Activated T-cell treated with anti-CD3 and anti-CD28 coated beads, Interleukin-2, amount 50 U/mL, for 24 hours (primary cell): ENCODE measurements at regions not wholly inside any gene's neighbourhood (a gene's known extent, or its start where the extent isn't known, plus 50 kb on each side); places are given as distances from the start of the nearest gene placed in this dataset.

Source experiments
- DNase-seq: peaks from one replicate; pipeline ENCODE4 v3.0.0-alpha.2; 2020
- H3K27ac Mint-ChIP-seq: 2 replicates; pipeline ENCODE4 v1.8.0; 2020; ENCODE audit warnings: mild to moderate bottlenecking, mixed read lengths
- H3K27me3 Mint-ChIP-seq: 2 replicates; pipeline ENCODE4 v1.8.0; 2020; ENCODE audit warnings: mixed read lengths
- H3K36me3 Mint-ChIP-seq: 2 replicates; pipeline ENCODE4 v1.8.0; 2020; ENCODE audit warnings: low read depth, mixed read lengths
- H3K4me1 Mint-ChIP-seq: 2 replicates; pipeline ENCODE4 v1.8.0; 2020; ENCODE audit warnings: low read depth, mixed read lengths
- H3K4me3 Mint-ChIP-seq: 2 replicates; pipeline ENCODE4 v1.8.0; 2020; ENCODE audit warnings: mild to moderate bottlenecking, moderate library complexity, mixed read lengths
- H3K9me3 Mint-ChIP-seq: 2 replicates; pipeline ENCODE4 v1.8.0; 2020; ENCODE audit warnings: mixed read lengths

DNA sequence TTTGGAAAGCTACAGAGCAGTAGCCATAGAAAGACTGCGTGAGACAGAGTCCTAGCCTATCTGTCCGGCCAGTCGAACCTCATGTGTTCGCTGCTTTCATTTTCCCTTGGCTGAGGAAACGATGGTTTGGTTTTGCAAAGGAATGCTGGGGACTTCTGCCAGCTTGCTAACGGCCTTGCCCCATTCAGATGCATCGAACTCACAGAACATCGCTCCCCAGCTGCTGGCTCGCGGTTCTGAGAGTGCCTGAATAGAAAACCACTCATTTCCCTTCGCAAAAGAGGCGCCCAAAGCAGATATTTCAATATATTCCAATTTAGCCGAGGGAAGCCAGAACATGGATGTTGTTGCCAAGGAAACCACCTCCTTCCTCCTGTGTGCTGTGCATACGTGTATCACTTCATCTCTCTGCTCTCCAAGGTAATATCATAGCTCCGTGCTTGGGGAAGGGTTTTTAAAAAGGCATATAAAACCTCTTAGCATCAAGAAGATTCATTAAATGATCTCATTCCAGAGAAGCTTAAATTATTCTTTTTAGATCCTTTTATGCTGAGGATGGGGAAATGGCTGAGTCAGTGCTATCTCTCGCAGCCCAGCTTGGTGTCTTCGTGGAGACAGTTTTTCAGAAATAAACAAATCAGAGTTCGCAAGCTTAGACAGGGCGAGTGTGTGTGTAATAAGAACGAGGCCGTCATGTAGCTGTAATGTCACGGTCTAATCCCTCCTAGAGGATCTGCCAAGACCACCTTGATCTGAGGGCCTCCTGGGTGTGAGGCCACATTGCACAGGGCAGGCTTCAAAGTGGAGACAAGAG, 215.2 kb downstream of the RPS24 start:
- no peak for DNase-seq
- Mint-ChIP-seq H3K9me3 (no peaks in the 10 kb centered on the region), H3K27ac (no peak overlapping the region), H3K27me3 (peaks cover 25% of the 10 kb centered on the region), H3K36me3 (no peaks in the 10 kb centered on the region), H3K4me1 (peaks cover 13% of the 10 kb centered on the region), H3K4me3 (no peak overlapping the region)

DNA sequence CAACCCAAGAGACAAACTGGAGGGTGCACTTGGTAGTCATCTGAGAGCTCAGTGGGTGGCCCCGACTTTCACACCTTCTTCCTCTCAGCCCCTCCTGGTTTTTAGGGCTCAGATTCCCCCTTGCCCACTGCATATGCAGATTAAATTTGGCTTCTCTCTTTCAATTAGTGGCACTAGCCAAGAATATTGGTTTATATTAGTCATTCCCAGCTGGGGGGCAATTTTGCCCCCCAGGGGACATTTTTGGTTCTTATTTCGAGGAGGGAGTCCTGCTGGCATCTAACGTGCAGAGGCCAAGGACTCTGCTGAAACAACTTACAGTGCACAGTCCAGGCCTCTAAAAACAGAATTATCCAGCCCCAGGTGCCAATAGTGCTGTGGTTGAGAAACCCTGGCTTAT, 216.0 kb downstream of the RPS24 start:
- DNase-seq: no peak
- no peaks in the 10 kb centered on the region for H3K36me3 Mint-ChIP-seq

GRCh38 chr10:78250313-78251015, 216.8 kb downstream of the RPS24 start:
- H3K4me3 Mint-ChIP-seq: no peak overlapping the region
- H3K36me3 Mint-ChIP-seq: no peaks in the 10 kb centered on the region
- no peaks in the 10 kb centered on the region for H3K9me3 Mint-ChIP-seq
- no peak for DNase-seq
- H3K27ac Mint-ChIP-seq: no peak overlapping the region
- H3K27me3 Mint-ChIP-seq: peaks cover 22% of the 10 kb centered on the region
- peaks cover 13% of the 10 kb centered on the region for H3K4me1 Mint-ChIP-seq

More for the DNA sequence above, 216.0 kb downstream of the RPS24 start:
- peaks cover 13% of the 10 kb centered on the region for H3K4me1 Mint-ChIP-seq
- peaks cover 25% of the 10 kb centered on the region for H3K27me3 Mint-ChIP-seq
- H3K4me3 Mint-ChIP-seq: no peak overlapping the region
- no peak overlapping the region for H3K27ac Mint-ChIP-seq
- no peaks in the 10 kb centered on the region for H3K9me3 Mint-ChIP-seq

DNA sequence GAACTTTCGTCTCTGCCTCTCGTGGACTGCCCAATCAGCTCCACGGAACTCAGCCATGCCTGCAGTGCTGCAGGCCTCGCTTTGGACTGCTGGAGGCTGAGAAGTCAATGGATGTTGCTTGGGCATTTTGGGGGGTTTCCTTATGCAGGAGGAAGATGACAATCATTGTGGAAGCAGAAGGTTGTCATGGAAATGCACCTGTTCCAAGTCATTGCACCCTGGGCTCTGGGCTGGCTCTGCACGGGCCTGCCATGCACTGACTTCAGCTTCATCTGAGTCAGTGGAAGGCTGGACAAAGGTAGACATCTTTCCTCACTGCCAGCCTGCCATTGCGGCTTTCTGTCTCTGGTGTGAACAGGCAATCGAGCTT, 217.3 kb downstream of the RPS24 start:
- Mint-ChIP-seq H3K27me3 (peaks cover 20% of the 10 kb centered on the region), H3K36me3 (no peaks in the 10 kb centered on the region), H3K27ac (no peak overlapping the region), H3K4me1 (peaks cover 13% of the 10 kb centered on the region), H3K9me3 (no peaks in the 10 kb centered on the region), H3K4me3 (no peak overlapping the region)
- no peak for DNase-seq

DNA sequence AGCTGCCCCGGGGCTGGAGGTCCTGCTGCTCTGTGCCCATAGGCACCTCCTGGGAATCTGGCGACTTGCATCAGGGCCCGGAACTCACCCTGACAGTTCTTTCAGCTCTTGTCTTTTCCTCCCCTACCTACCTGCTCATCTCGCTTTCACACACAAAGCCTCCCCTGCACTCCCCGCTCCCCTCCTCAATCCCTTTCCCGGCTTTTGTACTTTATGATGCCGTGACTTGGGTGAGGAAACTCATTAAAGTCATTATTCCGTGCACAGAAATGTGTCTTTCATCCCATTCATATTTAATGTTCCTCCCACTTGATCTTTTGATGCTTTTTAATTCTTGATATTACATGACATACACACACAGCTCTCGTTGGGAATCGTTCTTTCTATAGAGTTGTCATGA, 218.6 kb downstream of the RPS24 start:
- Mint-ChIP-seq H3K9me3 (no peaks in the 10 kb centered on the region), H3K4me3 (no peak overlapping the region), H3K27ac (no peak overlapping the region), H3K36me3 (no peaks in the 10 kb centered on the region), H3K4me1 (peaks cover 13% of the 10 kb centered on the region), H3K27me3 (peaks cover 20% of the 10 kb centered on the region)
- DNase-seq: no peak

DNA sequence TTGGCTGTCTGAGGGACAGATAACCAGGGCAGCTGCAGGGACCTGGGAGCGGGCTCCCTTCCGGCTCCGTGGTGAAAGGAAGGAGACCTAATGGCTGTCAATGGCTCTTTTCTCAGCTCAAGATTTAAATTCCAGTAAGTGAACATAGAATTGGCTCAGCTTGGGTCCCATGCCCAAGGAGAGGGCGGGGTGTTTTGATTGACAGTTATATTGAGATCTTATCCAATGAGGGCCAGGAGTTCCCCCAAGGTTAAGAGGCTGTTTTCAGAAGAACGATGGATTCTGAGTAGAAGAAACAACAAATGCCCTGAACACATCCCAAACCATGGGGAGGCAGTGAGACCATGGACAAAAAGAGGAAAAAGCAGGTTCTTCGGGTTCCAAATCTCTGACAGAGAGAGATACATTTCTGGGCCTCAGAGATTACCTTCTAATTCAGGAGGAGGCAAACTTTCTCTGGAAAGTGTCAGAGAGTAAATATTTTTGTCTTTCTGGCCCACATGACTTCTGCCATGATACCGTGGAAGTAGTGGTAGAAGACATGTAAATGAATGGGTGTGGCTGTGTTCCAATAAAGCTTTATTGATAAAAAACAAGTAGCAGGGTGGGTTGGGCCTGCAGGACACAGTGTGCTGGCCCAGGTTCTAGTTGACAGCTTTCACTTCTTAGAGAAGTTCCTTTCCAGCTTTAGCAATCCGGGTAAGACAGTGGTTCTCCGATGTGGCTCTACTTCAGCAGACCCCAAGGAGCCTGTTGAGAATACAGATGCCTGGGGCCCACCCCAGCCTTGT, 219.6 kb downstream of the RPS24 start:
- Mint-ChIP-seq H3K36me3 (no peaks in the 10 kb centered on the region), H3K9me3 (no peaks in the 10 kb centered on the region), H3K27me3 (peaks cover 13% of the 10 kb centered on the region), H3K4me1 (peaks cover 13% of the 10 kb centered on the region), H3K27ac (no peak overlapping the region), H3K4me3 (no peak overlapping the region)
- no peak for DNase-seq

GRCh38 chr10:78254013-78254412, 220.3 kb downstream of the RPS24 start:
- Mint-ChIP-seq H3K27ac (no peak overlapping the region), H3K9me3 (no peaks in the 10 kb centered on the region), H3K4me1 (peaks cover 9% of the 10 kb centered on the region), H3K36me3 (no peaks in the 10 kb centered on the region), H3K27me3 (peaks cover 9% of the 10 kb centered on the region), H3K4me3 (no peak overlapping the region)
- DNase-seq: no peak

DNA sequence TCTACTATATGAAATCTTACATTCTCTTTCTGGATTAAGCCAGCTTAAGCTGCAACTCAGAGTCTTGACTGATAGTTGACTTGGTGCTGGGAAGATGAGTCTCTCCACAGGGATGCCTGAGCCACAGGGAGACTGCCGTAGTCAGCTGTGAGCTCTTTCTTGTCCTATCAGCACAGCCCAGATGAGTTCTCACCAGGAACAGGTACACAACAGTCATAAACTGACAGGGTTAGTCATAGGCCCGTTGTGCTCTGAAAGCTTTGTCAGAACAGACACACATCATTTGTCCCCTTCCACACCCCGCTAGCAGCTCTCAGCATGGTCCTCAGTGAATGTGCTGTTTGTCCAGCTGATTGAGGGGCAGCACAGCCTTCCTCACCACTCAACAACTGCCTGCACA, 221.6 kb downstream of the RPS24 start:
- Mint-ChIP-seq H3K9me3 (no peaks in the 10 kb centered on the region), H3K4me3 (no peak overlapping the region), H3K36me3 (no peaks in the 10 kb centered on the region), H3K4me1 (peaks cover 4% of the 10 kb centered on the region), H3K27me3 (no peaks in the 10 kb centered on the region), H3K27ac (no peak overlapping the region)
- no peak for DNase-seq

DNA sequence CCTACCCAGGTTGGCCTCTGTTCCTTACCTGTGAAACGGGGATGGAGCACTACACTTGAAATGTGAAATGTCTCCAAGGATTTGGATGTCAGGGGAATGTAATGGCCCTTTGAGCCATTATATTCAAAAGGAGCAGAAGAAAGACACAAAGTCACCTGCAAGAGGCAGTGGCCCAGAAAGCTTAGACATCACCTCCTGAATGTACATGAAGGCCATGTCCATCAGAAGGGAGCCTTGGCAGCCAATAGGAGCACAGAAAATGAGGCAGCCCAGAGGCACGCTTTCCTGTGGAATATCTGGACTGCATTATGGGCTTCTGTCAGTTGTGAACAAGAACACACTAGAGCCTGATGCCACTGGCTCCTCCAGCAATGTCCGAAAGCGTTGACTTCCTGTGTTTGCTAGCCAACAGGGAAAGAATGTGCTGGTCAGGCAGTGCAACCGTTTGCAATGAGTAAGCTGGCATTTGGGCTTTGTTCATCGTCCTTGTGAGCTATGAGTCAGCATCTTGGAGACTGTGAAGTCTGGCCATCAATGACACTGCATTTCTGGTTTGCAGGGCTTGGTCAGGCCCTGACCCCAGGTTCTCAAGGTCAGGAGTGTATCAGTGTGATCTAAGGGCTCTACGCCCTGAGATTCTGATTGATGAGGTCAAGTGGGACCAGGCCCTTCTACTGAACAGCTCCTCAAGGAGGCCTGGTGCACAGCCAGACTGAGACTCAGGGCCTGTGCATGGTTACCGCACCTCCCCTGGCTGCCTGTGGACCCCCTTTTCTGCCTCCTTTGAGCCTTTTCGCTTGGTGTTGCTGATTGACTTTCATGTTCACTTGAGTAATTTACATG, 222.4 kb downstream of the RPS24 start:
- H3K27me3 Mint-ChIP-seq: no peaks in the 10 kb centered on the region
- H3K4me3 Mint-ChIP-seq: no peak overlapping the region
- H3K9me3 Mint-ChIP-seq: no peaks in the 10 kb centered on the region
- DNase-seq: no peak
- no peak overlapping the region for H3K27ac Mint-ChIP-seq
- H3K36me3 Mint-ChIP-seq: no peaks in the 10 kb centered on the region
- H3K4me1 Mint-ChIP-seq: peaks cover 4% of the 10 kb centered on the region

DNA sequence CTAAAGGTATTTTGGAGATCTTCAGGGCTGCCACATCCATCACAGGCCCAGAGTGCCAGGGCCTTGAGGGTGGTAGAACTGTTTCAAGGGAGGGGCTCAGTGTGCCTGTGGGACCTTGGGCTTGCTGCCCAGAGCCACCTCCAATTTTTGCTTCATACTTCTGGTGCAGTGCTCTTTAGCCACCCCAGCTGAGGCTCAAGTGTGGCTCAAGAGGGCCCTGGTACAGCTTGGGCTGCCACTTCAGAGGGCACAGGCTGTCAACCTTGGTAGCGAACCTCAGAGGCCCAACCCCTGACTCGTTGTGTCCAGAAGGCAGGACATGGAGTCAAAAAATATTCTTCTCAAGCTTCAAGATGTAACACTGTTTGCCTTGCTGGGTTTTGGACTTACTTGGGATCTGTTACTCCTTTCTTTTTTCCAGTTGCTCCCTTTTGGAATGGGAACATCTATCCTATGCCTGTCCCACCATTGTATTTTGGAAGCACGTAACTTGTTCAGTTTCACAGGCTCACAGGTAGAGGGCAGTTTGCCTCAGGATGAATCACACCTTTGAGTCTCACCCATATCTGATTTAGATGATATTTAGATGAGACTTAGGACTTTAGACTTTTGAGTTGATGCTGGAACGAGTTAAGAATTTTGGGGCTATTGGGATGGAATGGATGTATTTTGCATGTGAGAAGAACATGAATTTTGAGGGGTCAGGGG, 224.8 kb downstream of the RPS24 start:
- peaks cover 4% of the 10 kb centered on the region for H3K4me1 Mint-ChIP-seq

DNA sequence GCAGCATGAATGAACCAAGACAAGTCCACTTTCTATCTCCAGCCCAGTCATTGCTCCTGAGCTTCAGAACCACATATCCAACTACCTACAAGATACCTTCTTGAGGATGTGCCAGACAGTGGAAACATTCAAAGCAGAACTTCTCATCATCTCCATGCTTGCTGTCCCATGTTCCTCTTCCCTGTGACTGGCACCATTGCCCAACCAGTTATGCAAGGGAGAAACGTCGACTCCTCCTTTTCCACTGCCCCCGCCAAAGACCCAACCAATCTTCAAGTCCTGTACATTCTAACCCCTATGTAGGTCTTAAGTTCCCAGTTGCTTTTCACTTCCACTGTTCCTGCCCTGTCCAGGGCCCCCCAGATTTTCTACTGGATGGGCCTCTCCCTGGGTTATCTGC, 225.7 kb downstream of the RPS24 start:
- DNase-seq: no peak
- Mint-ChIP-seq H3K27me3 (no peaks in the 10 kb centered on the region), H3K4me3 (no peak overlapping the region), H3K36me3 (no peaks in the 10 kb centered on the region), H3K27ac (no peak overlapping the region), H3K4me1 (peaks cover 4% of the 10 kb centered on the region), H3K9me3 (no peaks in the 10 kb centered on the region)

More for the DNA sequence above, 224.8 kb downstream of the RPS24 start:
- no peaks in the 10 kb centered on the region for H3K9me3 Mint-ChIP-seq
- no peak overlapping the region for H3K27ac Mint-ChIP-seq
- H3K27me3 Mint-ChIP-seq: no peaks in the 10 kb centered on the region
- H3K36me3 Mint-ChIP-seq: no peaks in the 10 kb centered on the region
- no peak for DNase-seq
- H3K4me3 Mint-ChIP-seq: no peak overlapping the region

GRCh38 chr10:78260141-78260540, 226.5 kb downstream of the RPS24 start:
- H3K27me3 Mint-ChIP-seq: no peaks in the 10 kb centered on the region
- H3K27ac Mint-ChIP-seq: no peak overlapping the region
- no peak overlapping the region for H3K4me3 Mint-ChIP-seq
- H3K36me3 Mint-ChIP-seq: no peaks in the 10 kb centered on the region
- no peak for DNase-seq
- H3K4me1 Mint-ChIP-seq: peaks cover 4% of the 10 kb centered on the region
- H3K9me3 Mint-ChIP-seq: no peaks in the 10 kb centered on the region

DNA sequence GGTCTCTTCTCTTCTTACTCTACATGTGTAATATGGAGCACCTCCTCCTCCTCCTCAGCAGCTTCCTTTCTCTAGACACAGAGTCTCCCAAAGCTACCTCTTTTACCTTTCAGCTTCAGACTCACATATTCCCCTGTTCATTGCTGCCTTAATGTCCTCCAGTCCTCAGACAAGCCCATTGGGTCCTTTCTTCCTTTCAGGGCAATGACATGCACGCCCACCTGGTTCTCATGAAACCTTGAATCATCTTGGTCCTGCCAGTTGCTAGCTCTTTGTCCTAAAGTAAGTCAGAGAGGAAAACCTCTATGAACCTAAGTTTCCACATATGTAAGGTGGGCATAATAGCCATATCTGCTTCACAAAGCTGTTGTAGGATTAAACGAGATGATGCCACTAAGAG, 227.0 kb downstream of the RPS24 start:
- DNase-seq: no peak
- no peak overlapping the region for H3K4me3 Mint-ChIP-seq
- H3K27ac Mint-ChIP-seq: no peak overlapping the region
- H3K36me3 Mint-ChIP-seq: no peaks in the 10 kb centered on the region
- H3K9me3 Mint-ChIP-seq: no peaks in the 10 kb centered on the region
- no peaks in the 10 kb centered on the region for H3K27me3 Mint-ChIP-seq
- H3K4me1 Mint-ChIP-seq: peaks cover 4% of the 10 kb centered on the region

GRCh38 chr10:78261291-78261690, 227.6 kb downstream of the RPS24 start:
- Mint-ChIP-seq H3K27ac (no peak overlapping the region), H3K4me3 (no peak overlapping the region), H3K36me3 (no peaks in the 10 kb centered on the region), H3K27me3 (no peaks in the 10 kb centered on the region), H3K4me1 (peaks cover 4% of the 10 kb centered on the region), H3K9me3 (no peaks in the 10 kb centered on the region)
- DNase-seq: no peak
